ENCODE measurements at regions not wholly inside any gene's neighbourhood (a gene's known extent, or its start where the extent isn't known, plus 50 kb on each side); places are given as distances from the start of the nearest gene placed in this dataset.

DNA sequence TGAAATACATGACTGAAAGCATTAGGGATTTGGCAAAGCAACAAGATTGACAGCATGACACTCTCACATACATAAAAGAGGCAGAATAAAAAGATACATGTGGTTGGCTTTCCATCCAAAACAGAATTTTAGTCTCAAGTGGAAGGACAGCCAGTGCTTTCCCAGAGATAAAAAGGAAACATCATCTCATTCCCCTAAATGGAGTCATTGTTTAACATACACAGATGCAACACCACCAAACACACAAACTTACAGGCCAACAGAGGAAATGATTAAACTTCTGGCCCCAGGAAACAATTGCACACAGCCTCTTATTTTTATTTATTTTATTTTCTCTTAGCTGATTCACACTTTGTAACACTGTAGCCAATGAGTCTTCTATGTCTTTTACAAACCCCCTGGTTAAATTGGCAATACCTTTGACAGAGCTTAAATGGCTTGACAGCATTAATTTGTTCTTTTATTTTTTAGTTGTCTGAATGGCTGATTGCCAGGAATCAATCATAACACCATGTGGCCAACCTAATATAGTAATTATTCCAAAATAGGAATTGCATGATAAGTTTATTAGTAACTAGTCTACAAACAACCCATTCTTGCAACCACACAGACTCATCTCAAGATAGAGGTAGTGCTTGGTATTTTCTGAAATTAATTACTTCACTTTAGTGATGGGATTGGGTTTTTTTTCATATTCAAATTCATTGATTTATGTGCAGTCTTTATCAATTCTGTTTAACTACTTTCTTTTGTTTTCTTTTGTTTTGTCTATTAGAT is 190.5 kb downstream of the RND3 start:
- no peak for ATAC-seq
- TF ChIP-seq ZFP3 (CRISPR knock-in tag; IDR thresholded peaks at IDR 0.05): no peak
- no peak for TF ChIP-seq ZNF8 (CRISPR knock-in tag; IDR thresholded peaks at IDR 0.05)
- TF ChIP-seq, protein P1, sequence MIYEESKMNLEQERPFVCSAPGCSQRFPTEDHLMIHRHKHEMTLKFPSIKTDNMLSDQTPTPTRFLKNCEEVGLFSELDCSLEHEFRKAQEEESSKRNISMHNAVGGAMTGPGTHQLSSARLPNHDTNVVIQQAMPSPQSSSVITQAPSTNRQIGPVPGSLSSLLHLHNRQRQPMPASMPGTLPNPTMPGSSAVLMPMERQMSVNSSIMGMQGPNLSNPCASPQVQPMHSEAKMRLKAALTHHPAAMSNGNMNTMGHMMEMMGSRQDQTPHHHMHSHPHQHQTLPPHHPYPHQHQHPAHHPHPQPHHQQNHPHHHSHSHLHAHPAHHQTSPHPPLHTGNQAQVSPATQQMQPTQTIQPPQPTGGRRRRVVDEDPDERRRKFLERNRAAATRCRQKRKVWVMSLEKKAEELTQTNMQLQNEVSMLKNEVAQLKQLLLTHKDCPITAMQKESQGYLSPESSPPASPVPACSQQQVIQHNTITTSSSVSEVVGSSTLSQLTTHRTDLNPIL (CRISPR knock-in tag; IDR thresholded peaks at IDR 0.05; ENCODE audit: low read depth): no peak
- no peak for TF ChIP-seq POU6F1 (CRISPR knock-in tag; IDR thresholded peaks at IDR 0.05; ENCODE audit: borderline replicate concordance, low read depth)
- TF ChIP-seq PPARA (CRISPR knock-in tag; IDR thresholded peaks at IDR 0.05; ENCODE audit: borderline replicate concordance): no peak
- no peak for TF ChIP-seq ZNF565 (CRISPR knock-in tag; conservative IDR thresholded peaks at IDR 0.05; ENCODE audit: low read depth)
- no peak for TF ChIP-seq ZC3H10 (CRISPR knock-in tag; IDR thresholded peaks at IDR 0.05)
- no peak for TF ChIP-seq CSDC2 (CRISPR knock-in tag; IDR thresholded peaks at IDR 0.05)

DNA sequence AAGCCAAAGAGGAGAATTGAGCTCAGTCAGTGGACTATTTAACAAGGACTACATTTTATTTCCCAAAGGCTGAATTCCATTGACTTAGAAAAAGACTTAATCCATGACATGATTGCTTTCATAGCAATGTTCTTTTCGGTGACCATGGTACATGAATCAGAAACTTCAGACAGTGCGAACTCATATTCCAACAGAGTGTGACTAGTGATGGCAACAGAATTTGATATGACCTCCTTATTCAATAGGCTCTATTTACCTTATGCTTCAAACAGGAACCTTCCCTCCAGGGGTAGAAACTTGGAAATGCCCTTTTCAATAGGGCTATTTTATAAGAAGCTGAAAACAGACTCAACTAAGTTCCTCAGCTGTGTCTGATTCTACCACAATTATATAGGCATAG is 191.9 kb downstream of the RND3 start:
- TF ChIP-seq POU6F1 (CRISPR knock-in tag; IDR thresholded peaks at IDR 0.05; ENCODE audit: borderline replicate concordance, low read depth) (no peak), ZNF565 (CRISPR knock-in tag; conservative IDR thresholded peaks at IDR 0.05; ENCODE audit: low read depth) (no peak)
- TF ChIP-seq, protein P1 (CRISPR knock-in tag; IDR thresholded peaks at IDR 0.05; ENCODE audit: low read depth): no peak
- no peak for ATAC-seq

- ATAC-seq: no peak
- TF ChIP-seq GLIS3 (CRISPR knock-in tag; IDR thresholded peaks at IDR 0.05) (no peak), ZFP3 (CRISPR knock-in tag; IDR thresholded peaks at IDR 0.05) (no peak), ZNF565 (CRISPR knock-in tag; conservative IDR thresholded peaks at IDR 0.05; ENCODE audit: low read depth) (no peak), ZNF70 (CRISPR knock-in tag; IDR thresholded peaks at IDR 0.05) (no peak), TSHZ2 (CRISPR knock-in tag; IDR thresholded peaks at IDR 0.05) (no peak)
Measured at GRCh38 chr2:150293771-150294170, 193.7 kb downstream of the RND3 start.

GRCh38 chr2:150292807-150293206 is 194.7 kb downstream of the RND3 start:
- ATAC-seq: peak; percentile 82
- TF ChIP-seq ZNF8 (CRISPR knock-in tag; IDR thresholded peaks at IDR 0.05) (no peak), OSR1 (CRISPR knock-in tag; IDR thresholded peaks at IDR 0.05) (no peak), ZFP30 (CRISPR knock-in tag; IDR thresholded peaks at IDR 0.05) (no peak), ZNF565 (CRISPR knock-in tag; conservative IDR thresholded peaks at IDR 0.05; ENCODE audit: low read depth) (no peak)

DNA sequence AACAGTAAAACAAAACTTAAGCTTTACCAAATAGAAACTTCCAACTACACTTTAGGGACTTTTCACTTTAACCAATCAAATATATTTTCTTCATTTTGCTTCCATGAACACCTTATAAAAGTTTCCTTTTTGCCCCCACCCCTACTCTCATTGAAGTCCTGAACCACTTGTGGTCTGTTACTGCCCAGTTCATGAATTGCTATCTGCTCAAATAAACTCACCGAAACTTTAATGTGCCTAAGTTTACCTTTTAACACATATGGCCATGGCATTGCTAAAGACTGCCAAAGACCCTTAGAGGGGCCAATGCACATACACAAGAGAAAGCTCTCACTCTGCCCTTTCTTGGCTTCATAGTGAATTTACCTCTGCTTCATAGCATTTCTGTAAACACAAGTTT is 195.3 kb downstream of the RND3 start:
- TF ChIP-seq, protein P1 (CRISPR knock-in tag; IDR thresholded peaks at IDR 0.05; ENCODE audit: low read depth): no peak
- no peak for ATAC-seq

All from SK-N-SH treated with all-trans-retinoic acid at 6 μM for 48 hours (cell line).